Fibroblast of upper back skin (primary cell): ENCODE measurements at regions not wholly inside any gene's neighbourhood (a gene's known extent, or its start where the extent isn't known, plus 50 kb on each side); places are given as distances from the start of the nearest gene placed in this dataset.
"Not testable (repeated sequence)": the region's sequence is repeated elsewhere in the genome, so short reads cannot be mapped to it uniquely, and the experiment has no call there.

ENCODE experiments used
- DNase-seq: peaks from one replicate; pipeline ENCODE4 v3.0.0-alpha.2; 2013

DNA sequence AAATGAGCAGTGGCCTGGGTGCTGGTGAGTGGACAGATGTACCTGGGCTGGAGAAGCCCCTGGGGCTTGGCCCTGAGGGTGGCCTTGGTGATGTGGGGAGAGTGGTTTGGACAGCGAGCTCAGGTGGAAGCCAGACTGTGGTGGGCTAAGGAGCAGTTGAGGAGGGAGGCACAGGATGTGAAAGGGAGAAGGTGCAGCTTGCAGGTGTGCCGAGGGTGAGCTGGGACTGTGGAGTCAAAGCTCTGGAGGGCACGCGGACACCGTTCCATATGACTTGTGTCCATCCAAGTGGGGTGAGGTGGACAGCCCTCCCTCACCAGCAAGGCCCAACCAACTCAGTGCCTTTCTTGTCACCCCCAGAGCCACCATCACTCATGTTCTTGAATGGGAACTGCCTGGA is 170.8 kb upstream of the ZNF267 start:
- no peak for DNase-seq

- no peak for DNase-seq
Observed at GRCh38 chr16:31703526-31704128, 170.0 kb upstream of the ZNF267 start.

DNA sequence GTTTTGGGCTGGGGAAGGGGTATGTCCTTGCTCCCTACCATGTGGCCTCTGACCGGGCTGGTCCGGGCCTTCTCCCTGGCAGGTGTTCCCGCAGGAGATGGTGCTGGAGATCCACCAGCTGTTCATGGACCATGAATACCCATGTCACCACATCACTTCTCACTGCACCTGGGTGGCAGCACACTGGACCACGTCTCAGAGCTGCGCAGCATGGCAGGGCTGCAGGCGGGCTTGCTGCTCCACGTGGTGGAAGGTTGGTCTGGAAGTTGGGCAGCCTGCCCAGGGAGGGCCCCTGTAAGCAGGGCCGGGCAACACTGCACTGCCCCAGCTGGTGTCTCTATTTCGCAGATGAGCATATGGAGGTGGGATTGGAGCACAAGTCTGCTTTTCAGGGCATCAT is 169.5 kb upstream of the ZNF267 start:
- no peak for DNase-seq

DNA sequence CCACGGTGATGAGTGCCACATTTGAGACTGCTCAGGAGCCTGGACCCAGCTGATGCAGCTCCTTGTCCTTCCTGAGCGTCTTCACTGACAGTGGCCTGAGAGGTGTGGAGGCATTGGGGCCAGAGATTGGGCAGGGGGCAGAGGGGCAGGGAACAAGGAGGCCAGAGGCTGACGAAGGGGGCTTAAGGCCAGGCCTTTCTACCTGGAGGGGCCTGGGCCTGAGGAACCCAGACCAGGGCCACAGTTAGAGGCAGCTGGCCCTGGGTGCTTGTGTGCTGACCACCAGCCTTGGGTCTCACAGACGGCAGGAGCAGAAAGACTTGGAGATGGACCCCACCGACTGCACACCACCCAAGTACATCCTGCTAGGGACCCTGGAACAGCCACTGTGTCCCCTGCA is 168.2 kb upstream of the ZNF267 start:
- no peak for DNase-seq

DNA sequence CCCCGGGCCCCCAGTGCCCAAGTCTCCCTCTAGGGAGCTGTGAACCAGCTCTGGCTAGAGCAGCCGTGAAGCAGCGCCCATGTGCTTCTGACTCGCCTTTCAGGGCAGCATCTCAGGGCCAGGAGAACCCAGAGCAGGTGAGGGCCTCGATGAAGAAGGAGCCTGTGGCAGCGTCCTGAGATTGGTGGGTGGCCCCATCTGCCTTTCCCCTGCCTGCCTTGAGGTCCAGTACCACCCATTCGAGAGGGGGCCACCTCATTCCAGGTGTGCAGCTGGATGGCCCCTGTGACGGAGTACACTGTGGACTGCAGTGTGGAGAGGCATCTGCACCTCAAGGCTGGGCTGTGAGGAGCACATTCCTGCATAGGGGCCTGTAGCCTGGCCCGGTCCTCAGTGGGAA is 167.3 kb upstream of the ZNF267 start:
- no peak for DNase-seq

GRCh38 chr16:31706925-31707324 is 166.7 kb upstream of the ZNF267 start:
- DNase-seq = no peak

DNA sequence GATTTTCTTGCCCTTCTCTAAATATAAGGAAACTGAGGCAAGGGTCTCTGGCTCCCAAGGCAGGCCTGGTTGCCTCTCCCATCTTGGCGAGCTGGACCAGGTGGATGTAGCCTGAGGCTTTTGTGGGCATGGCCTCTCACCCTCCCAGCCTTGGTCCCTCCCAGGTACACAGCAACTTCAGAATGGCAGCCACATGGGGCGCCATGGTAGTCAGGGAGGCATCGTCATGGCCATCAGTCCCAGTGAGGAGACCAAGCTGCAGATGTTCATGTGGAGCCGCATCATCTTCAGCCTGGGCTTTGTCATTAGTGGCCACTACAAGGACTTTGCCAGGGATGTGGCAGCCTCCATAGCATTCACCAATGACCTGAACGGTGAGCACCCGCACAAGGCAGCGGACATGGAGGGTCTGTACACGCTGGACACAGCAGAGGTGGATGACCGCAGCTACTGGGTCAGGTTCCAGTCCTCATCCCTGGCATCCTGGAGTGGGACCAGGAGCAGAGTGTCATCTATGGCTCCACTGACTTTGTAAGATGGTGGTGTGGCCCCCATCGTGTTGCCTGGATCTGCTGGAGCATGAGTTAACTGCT is 165.8 kb upstream of the ZNF267 start:
- no peak for DNase-seq

DNA sequence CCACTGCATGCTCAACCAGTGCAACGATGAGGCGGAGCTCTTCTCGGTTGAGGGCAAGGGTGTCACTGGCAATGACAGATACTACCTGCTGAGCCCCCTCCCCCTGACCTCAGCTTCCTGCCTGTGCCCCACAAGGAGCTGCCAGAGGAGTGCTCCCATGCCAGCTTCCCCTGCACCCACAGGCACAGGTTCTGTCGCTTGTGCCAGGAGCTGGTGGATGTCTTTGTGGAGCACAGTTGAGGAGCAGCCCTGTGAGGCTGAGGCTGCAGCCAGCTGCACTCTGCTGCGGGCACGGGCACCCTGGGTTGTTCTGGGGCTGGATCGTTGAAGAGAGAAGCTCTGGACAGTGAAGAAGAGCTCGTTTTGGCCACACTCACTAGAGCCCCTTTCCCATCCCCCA is 165.3 kb upstream of the ZNF267 start:
- DNase-seq = no peak

- DNase-seq = no peak
Observed at GRCh38 chr16:31709181-31709580, 164.4 kb upstream of the ZNF267 start.

GRCh38 chr16:31710134-31710533 is 163.5 kb upstream of the ZNF267 start:
- no peak for DNase-seq

- DNase-seq = no peak
Observed at GRCh38 chr16:31710880-31711279, 162.7 kb upstream of the ZNF267 start.

DNA sequence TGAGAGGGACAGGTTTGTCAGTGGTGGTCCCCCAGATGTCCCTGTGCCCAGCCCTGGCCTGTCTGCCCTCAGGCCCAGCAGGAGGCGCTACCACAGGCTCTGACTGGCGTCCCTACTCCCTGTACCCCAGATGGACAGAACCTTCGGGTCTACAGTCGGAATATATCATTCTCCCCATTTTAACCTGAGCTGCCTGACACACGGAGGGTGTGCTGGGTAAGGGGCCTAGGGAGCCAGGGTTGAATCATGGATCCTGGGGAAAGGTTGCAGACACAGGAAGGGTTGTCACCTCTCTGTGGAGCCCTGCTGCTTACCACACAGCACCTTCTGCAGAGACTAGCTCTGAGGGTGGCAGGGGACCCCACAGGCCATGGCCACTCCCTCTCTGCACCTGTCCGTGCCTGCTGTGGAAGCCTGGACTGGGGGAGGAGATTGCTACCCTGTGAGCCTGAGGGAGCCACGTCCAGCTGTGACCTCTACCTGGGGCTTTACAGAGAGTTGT is 162.2 kb upstream of the ZNF267 start:
- DNase-seq = no peak

DNA sequence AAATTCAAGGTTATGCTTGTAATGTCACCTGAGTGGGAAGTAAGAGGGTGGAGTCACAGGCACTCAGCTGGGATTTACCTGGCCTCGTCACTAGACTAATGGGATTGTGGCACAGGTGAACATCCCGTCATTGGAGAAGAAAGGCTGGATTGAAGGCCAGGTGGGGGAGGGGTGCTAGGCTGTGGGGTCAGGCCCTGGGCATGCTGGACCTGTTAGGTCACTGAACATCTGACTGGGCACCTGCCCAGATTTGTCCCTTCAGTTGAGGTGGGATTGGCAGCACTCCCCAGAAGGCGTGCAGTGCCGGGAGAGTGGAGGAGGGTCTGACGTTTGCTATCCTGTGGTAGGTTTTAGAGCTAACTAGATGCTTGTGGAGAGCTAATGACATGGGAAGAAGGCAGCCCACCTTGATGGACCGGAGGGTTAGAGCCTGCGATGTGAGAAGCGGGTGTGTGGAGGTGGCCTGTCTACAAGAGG is 161.5 kb upstream of the ZNF267 start:
- DNase-seq = no peak

GRCh38 chr16:31713071-31713944 is 160.3 kb upstream of the ZNF267 start:
- DNase-seq = peak; percentile 93

DNA sequence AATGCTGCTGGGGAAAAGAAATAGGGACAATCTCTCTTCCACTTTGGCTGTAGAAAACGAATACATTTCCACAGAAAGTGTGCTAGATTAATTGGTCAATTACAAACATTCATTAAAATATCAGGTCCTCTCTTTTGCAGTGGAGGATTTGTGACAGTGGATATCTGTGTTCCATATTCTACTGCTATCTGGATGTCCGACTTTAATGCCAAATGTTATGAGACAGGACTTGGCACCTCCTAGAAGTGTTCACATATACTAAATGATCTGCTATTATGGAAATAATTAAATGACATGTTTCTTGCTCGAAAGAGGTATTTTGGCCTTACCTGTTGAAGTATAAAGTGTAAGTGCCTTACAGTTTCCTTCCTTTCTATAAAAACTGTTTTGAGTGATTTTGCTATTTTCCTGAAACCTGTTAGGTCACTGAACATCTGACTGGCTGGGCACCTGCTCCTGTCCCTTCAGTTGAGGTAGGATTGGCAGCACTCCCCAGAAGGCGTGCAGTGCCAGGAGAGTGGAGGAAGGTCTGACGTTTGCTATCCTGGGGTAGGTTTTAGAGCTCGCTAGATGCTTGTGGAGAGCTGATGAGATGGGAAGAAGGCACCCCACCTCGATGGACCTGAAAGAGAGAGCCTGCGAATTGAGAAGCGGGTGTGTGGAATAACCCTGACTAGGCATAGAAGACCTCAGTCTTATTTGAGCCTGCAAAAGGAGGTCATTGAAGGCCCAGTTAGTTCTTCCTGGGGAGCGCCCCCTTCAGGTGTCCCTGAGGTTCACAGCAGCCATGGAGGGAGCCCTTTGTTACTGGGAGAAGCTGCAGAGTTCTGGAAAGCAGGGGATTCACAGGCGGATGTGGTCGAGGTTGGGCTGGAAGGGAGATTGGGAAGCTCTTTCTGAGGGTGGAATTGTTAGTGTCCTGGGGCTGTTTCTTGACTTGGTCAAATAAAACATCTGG is 159.4 kb upstream of the ZNF267 start:
- no peak for DNase-seq

GRCh38 chr16:31714903-31715504 is 158.6 kb upstream of the ZNF267 start:
- DNase-seq = no peak

DNA sequence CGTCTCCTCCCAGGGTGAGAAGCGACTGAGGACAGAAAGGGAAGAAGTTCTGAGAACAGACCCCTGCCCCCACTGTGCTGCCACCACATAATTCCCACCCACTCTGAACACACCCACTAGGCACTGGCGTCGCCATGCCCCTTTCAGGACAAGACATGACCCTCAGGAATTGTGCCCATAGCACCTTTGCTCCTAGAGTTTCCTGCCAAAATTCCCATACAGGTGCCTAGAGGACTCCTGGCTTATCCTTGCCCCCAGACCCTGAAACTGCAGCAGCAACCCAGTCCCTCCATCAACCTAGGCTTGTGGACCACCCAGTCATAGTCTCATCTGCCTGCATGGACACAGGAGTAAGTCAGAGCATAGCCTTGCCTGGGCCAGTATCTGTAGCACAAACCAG is 157.7 kb upstream of the ZNF267 start:
- no peak for DNase-seq

GRCh38 chr16:31718998-31719397 is 154.6 kb upstream of the ZNF267 start:
- no peak for DNase-seq

DNA sequence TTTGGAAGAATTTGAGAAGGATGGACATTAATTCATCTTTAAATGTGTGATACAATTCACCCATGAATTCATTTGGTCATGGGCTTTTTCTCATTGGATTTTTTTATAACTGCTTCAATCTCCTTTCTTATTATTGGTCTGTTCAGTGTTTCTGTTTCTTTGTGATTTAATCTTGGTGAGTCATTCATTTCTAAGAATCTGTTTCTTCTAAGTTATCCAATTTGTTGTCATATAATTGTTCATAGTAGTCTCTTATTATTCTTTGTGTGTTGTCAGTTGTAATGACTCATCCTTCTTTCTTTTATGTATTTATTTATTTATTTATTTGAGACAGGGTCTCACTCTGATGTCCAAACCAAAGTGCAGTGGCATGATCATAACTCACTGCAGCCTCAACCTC is 146.1 kb upstream of the ZNF267 start:
- no peak for DNase-seq

DNA sequence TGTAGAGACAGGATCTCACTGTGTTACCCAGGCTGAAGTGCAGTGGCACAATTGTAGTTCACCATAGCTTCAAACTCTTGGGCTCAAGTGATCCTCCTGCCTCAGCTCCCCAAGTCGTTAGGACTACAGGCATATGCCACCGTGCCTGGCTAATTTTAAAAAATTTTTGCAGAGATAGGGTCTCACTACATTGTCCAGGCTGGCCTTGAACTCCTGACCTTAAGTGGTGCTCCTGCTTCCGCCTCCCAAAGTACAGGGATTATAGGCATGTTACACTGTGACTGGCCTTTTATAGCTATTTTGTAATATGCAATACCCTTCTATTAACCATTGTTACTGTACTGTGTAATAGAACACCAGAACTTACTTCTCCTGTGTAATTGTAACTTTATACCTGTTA is 139.3 kb upstream of the ZNF267 start:
- DNase-seq = no peak

GRCh38 chr16:31745098-31745497 is 128.5 kb upstream of the ZNF267 start:
- DNase-seq = not testable (repeated sequence)

DNA sequence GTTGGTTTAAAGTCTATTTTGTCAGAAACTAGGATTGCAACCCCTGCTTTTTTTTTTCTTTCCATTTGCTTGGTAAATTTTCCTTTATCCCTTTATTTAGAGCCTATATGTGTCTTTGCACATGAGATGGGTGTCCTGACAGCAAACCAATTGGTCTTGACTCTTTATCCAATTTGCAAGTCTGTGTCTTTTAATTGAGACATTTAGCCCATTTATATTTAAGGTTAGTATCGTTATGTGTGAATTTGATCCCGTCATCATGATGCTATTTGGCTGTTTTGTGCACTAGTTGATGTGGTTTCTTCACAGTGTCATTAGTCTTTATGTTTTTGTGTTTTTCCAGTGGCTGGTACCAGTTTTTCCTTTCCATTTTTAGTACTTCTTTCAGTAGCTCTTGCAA is 127.7 kb upstream of the ZNF267 start:
- DNase-seq = no peak
